Uterus (tissue), 3 donors: ENCODE measurements at regions not wholly inside any gene's neighbourhood (a gene's known extent, or its start where the extent isn't known, plus 50 kb on each side); places are given as distances from the start of the nearest gene placed in this dataset.

Experiments
- DNase-seq, 2 donors: peaks; one replicate each; pipeline ENCODE4 v3.0.0-alpha.2; 2019 to 2020
- H3K27ac ChIP-seq, 2 donors: fragments of 200-600 bp; sonication (generic); 1 replicate in 1 of 2; 2 replicates in 1 of 2; pipeline ENCODE4 v1.5.1; 2016 to 2018
- H3K27me3 ChIP-seq, 2 donors: fragments of 200-600 bp; sonication (generic); one replicate each; pipeline ENCODE4 v1.5.1; 2018 to 2019; ENCODE audit warnings: control low read depth in 1 of 2
- H3K36me3 ChIP-seq, 2 donors: fragments of 200-600 bp; sonication (generic); one replicate each; pipeline ENCODE4 v1.5.1; 2019; ENCODE audit warnings: control low read depth in 1 of 2
- H3K4me1 ChIP-seq, 2 donors: fragments of 200-600 bp; sonication (generic); one replicate each; pipeline ENCODE4 v1.5.1; 2018 to 2019; ENCODE audit warnings: control low read depth in 1 of 2
- H3K4me3 ChIP-seq, 2 donors: fragments of 200-600 bp; sonication (generic); 1 replicate in 1 of 2; 2 replicates in 1 of 2; pipeline ENCODE4 v1.5.1; 2018 to 2019; ENCODE audit warnings: mild to moderate bottlenecking in 1 of 2
- H3K9me3 ChIP-seq, 2 donors: fragments of 200-600 bp; sonication (generic); one replicate each; pipeline ENCODE4 v1.5.1; 2019; ENCODE audit warnings: control low read depth in 1 of 2
- POLR2A ChIP-seq, 2 donors: fragments of 450-650 bp; IDR thresholded peaks; one replicate each; pipeline ENCODE4 v1.6.1; 2016; ENCODE audit warnings: antibody characterized with exemption in 2 of 2, mild to moderate bottlenecking in 1 of 2, moderate library complexity in 1 of 2
- intact Hi-C: fragments of 100-400 bp; cut with DNase I; formaldehyde crosslinking; loops from one replicate; pipeline ENCODE4 v1.15.1; 2023; ENCODE audit warnings: low total_unique reads
- TF ChIP-seq, protein P1 (sequence below), 4 experiments: fragments of 200-600 bp in 2 of 4; fragments of 450-650 bp in 2 of 4; sonication (generic) in 2 of 4; IDR thresholded peaks; one replicate each; pipeline ENCODE4 v1.5.1; 2016 to 2019; ENCODE audit warnings: antibody characterized with exemption in 4 of 4, mild to moderate bottlenecking in 2 of 4, moderate library complexity in 1 of 4
- donor health status: DM: yes; HTN: yes; CAD: no.

GRCh38 chr5:4893063-4893744 is 246.9 kb upstream of the ADAMTS16 start:
- Histone ChIP-seq H3K4me1 (no peaks in the 10 kb centered on the region), H3K4me3 (no peak overlapping the region), H3K9me3 (no peaks in the 10 kb centered on the region), H3K27ac (no peak overlapping the region), H3K36me3 (no peaks in the 10 kb centered on the region), H3K27me3 (no peaks in the 10 kb centered on the region)
- no peak for DNase-seq
- TF ChIP-seq POLR2A (IDR thresholded peaks at IDR 0.05), result no peak
- TF ChIP-seq, protein P1, sequence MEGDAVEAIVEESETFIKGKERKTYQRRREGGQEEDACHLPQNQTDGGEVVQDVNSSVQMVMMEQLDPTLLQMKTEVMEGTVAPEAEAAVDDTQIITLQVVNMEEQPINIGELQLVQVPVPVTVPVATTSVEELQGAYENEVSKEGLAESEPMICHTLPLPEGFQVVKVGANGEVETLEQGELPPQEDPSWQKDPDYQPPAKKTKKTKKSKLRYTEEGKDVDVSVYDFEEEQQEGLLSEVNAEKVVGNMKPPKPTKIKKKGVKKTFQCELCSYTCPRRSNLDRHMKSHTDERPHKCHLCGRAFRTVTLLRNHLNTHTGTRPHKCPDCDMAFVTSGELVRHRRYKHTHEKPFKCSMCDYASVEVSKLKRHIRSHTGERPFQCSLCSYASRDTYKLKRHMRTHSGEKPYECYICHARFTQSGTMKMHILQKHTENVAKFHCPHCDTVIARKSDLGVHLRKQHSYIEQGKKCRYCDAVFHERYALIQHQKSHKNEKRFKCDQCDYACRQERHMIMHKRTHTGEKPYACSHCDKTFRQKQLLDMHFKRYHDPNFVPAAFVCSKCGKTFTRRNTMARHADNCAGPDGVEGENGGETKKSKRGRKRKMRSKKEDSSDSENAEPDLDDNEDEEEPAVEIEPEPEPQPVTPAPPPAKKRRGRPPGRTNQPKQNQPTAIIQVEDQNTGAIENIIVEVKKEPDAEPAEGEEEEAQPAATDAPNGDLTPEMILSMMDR (IDR thresholded peaks at IDR 0.05), result no peak
- intact Hi-C loops, result no loop called here

DNA sequence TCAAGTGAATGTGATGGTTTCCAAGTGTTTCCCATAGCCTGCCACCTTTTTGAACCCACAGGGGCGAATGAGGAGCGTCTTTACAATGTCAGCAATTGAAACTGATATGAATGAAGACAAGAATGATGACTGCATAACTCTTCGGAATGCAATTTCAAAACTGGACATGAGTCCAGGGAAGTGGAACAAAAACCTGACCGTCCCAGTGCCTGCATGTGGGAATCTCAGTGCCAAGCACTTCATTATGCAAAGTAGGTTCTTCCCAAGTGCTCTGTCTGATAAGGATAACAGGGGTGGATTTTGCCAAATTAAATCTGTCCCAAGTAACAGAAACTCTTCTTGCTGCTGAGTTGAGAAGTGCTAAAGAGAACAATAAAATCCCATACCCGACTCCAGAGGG is 243.8 kb upstream of the ADAMTS16 start:
- H3K4me1 ChIP-seq, result no peaks in the 10 kb centered on the region
- H3K36me3 ChIP-seq, result no peaks in the 10 kb centered on the region
- DNase-seq, result no peak
- intact Hi-C loops, result no loop called here
- no peak overlapping the region for H3K27ac ChIP-seq
- H3K27me3 ChIP-seq, result no peaks in the 10 kb centered on the region
- TF ChIP-seq, protein P1 (IDR thresholded peaks at IDR 0.05), result no peak
- no peak for TF ChIP-seq POLR2A (IDR thresholded peaks at IDR 0.05)
- no peaks in the 10 kb centered on the region for H3K9me3 ChIP-seq
- H3K4me3 ChIP-seq, result no peak overlapping the region

GRCh38 chr5:4901305-4901811 is 238.8 kb upstream of the ADAMTS16 start:
- Histone ChIP-seq H3K4me3 (no peak overlapping the region), H3K4me1 (peaks cover 0 to 5% of the 10 kb centered on the region in 2 donors), H3K36me3 (no peaks in the 10 kb centered on the region), H3K27ac (peak overlapping the region in 1 of 2 donors; percentile 4), H3K9me3 (no peaks in the 10 kb centered on the region), H3K27me3 (no peaks in the 10 kb centered on the region)
- intact Hi-C loops, result no loop called here
- TF ChIP-seq, protein P1 (IDR thresholded peaks at IDR 0.05), result no peak
- TF ChIP-seq POLR2A (IDR thresholded peaks at IDR 0.05), result no peak
- DNase-seq, result no peak

GRCh38 chr5:4901924-4902323 is 238.2 kb upstream of the ADAMTS16 start:
- H3K9me3 ChIP-seq, result no peaks in the 10 kb centered on the region
- no peaks in the 10 kb centered on the region for H3K27me3 ChIP-seq
- no peak overlapping the region for H3K4me3 ChIP-seq
- TF ChIP-seq, protein P1 (IDR thresholded peaks at IDR 0.05), result no peak
- no peak for TF ChIP-seq POLR2A (IDR thresholded peaks at IDR 0.05)
- intact Hi-C loops, result no loop called here
- H3K36me3 ChIP-seq, result no peaks in the 10 kb centered on the region
- H3K27ac ChIP-seq, result peak overlapping the region in 1 of 2 donors; percentile 4
- DNase-seq, result no peak
- H3K4me1 ChIP-seq, result peaks cover 0 to 5% of the 10 kb centered on the region in 2 donors

GRCh38 chr5:4905674-4906520 is 234.2 kb upstream of the ADAMTS16 start:
- peak; percentile 54 to 76 for DNase-seq
- Histone ChIP-seq H3K4me1 (peaks cover 0 to 5% of the 10 kb centered on the region in 2 donors), H3K27ac (peak overlapping the region; percentile 0 to 48)

More at GRCh38 chr5:4905674-4906520, 234.2 kb upstream of the ADAMTS16 start:
- intact Hi-C loops, result no loop called here
- H3K9me3 ChIP-seq, result no peaks in the 10 kb centered on the region
- no peaks in the 10 kb centered on the region for H3K36me3 ChIP-seq
- H3K27me3 ChIP-seq, result no peaks in the 10 kb centered on the region
- TF ChIP-seq, protein P1 (IDR thresholded peaks at IDR 0.05), result peak in 1 of 4 experiments; percentile 21
- no peak for TF ChIP-seq POLR2A (IDR thresholded peaks at IDR 0.05)
- H3K4me3 ChIP-seq, result no peak overlapping the region
